ENCODE measurements at regions not wholly inside any gene's neighbourhood (a gene's known extent, or its start where the extent isn't known, plus 50 kb on each side); places are given as distances from the start of the nearest gene placed in this dataset.

GRCh38 chr11:39288011-39288410 is 2171.4 kb downstream of the LRRC4C start:
- DNase-seq = no peak

GRCh38 chr11:39268176-39268690 is 2191.2 kb downstream of the LRRC4C start:
- DNase-seq = no peak

- no peak for DNase-seq
These were observed 2203.8 kb downstream of the LRRC4C start for GRCh38 chr11:39255648-39256047.

DNA sequence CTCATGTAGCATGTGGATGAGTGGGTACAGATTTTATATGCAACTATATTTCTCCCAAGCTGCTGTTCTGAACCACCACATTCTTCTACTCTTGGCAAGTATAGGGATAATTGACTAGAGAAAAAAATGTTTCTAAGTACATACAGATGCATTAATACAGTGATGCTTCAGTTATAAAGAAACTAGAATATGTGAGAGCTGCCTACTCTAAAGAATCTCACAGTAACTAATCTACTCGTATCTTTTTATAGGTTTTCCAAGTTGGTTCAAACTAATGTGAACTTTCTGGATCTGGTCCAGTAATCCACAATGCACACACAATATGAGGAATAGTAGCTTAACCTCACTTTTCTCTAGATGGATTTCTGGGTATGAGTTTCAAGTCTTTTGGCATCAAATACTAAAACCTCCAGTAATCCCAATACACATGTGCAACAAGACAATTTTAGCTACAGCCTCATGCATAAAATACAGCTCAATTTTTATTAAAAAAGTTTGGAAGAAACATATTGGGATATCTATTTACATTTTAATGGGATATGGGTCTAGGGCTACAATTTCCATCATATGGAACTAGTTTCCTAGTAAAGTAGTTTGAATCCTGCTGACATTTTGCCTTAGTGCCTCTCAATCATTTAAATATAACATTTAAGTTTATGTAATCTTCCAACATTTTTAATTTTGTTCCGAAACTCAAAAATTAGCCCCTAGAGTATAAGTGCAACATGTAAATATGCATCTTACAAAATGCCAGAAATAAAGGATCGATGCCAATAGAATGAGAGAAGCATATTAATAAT is 2209.7 kb downstream of the LRRC4C start:
- no peak for DNase-seq

DNA sequence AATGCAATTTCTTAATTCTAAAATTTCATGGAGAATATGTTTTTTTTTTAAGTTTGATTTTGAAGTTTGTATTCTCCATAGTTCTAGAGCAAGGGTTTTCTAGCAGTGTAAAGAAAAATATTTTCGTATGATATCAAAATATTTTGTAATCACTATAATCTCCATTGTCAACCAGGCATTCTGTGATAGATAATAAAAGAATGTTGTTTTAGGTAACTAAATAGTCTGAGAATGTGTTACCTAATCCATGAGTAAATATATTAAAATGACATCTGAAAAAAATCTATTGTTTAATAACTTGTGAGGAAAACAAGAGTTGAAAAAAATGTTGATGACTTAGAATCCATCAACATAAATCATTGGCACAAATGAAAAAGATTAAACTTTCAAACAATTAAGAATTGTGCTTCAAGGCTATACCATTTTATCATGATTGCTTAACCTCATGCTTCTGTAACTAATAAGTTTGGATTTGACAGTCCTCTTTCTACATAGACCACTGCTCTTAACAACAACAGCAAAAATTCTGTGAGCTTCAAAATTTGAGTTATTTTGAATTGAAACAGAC is 2211.8 kb downstream of the LRRC4C start:
- no peak for DNase-seq

GRCh38 chr11:39239553-39239952 is 2219.9 kb downstream of the LRRC4C start:
- DNase-seq = no peak

DNA sequence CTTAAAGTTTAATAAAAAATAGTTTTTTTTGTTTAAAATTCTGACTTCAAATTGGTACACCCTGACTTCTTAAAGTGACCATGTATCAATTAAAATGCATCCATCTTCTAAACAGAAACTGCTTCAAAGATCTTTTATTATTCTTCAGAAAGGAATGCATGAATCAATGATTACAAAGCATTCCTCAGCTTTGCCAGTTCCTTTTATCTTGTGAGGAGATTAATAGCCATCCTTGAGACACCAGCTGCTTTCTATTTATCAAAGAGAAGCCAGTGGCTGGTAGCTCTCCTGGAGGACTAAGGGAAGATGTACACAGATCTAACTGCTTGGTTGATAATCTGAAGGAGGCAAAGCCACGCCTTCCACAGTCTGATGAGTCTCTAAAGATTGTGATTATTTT is 2222.5 kb downstream of the LRRC4C start:
- DNase-seq = no peak

GRCh38 chr11:39221550-39222138 is 2237.8 kb downstream of the LRRC4C start:
- no peak for DNase-seq

DNA sequence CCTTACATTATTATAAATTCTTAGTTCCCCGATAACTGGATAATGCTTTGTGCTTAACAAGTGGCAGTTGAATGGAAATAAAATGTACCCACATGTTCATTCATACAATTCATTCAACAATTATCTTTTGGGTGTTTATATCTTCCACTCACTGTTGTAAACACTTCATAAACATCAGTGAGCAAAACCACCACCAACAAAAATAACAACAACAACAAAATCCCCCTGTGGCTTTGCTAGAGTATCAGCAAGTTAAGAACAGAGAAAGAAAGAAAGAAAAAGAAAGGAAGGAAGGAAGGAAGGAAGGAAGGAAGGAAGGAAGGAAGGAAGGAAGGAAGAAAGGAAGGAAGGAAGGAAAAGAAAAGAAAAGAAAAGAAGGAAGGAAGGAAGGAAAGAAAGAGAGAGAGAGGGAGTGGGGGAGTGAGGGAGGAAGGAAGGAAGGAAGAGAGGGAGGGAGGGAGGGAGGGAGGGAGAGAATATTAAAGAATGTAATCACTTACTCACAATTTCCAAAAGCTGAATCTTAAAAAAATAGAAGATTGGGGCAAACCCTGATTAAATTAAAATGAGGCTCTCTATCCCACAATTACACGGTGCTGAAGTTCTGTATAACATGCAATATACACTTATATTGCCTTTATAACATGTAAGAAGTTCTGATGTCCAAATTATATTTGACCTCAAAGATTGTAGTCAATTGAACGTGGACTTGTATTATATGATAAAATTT is 2238.8 kb downstream of the LRRC4C start:
- DNase-seq = no peak

- no peak for DNase-seq
These were observed 2239.4 kb downstream of the LRRC4C start for GRCh38 chr11:39220069-39220468.

- peak; percentile 95 for DNase-seq
These were observed 2249.5 kb downstream of the LRRC4C start for GRCh38 chr11:39209981-39210380.

DNA sequence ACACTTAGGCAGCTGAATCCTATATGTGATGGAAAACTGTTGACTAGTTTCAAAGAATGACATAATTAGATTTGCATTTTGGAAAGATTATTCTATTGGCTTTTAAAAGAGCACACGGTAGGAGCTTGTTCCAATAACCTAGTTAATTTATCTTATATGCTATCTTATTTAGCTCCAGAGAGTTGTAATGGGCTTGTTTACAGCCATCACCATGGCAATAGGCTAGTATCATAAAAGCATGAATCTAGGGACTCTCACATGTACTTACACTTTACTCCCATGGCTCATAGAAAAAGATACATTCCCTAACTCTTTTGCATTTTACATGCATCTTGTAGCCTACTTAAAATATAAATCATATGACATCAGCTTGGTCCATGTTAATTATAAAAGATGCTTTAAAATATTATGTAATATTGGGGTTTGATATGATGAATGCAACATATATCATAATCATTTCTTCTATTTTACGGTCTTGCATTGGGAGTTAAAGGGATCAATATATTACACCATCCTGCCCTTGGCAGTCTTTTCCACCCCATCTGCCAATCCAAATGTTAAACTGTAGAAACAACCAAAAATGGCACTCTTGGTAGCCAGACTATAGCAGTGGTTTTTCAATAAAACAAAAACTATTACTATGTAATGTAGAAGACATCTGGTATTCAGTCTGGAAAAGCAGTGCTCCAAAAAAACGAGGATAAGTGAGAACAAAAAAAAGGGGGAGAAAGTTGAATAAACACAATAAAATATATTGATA is 2254.0 kb downstream of the LRRC4C start:
- peak; percentile 17 for DNase-seq

- DNase-seq = no peak
These were observed 2266.8 kb downstream of the LRRC4C start for GRCh38 chr11:39192671-39193070.

- no peak for DNase-seq
These were observed 2268.7 kb downstream of the LRRC4C start for GRCh38 chr11:39190751-39191150.

- no peak for DNase-seq
These were observed 2281.8 kb downstream of the LRRC4C start for GRCh38 chr11:39177678-39178077.

DNA sequence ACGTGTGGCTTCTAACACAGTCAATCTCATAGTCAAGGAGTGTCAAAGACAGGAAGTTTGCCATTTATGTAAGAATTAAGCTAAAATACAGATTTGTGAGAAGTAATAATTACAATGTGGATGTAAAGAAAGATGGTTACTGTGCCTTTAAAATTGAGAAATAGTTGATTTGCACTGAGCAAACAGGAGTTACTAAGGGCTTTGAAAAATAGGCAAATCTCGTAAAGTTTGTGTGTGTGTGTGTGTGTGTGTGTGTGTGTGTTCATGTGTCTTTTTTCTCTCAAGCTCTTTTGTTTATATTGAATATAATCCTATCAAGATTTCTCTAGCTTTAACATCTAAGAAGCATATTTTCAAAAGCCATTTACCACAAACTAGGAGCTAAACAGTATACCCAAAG is 2284.5 kb downstream of the LRRC4C start:
- no peak for DNase-seq

- no peak for DNase-seq
These were observed 2285.3 kb downstream of the LRRC4C start for GRCh38 chr11:39174196-39174595.

GRCh38 chr11:39165021-39165420 is 2294.4 kb downstream of the LRRC4C start:
- DNase-seq = no peak

DNA sequence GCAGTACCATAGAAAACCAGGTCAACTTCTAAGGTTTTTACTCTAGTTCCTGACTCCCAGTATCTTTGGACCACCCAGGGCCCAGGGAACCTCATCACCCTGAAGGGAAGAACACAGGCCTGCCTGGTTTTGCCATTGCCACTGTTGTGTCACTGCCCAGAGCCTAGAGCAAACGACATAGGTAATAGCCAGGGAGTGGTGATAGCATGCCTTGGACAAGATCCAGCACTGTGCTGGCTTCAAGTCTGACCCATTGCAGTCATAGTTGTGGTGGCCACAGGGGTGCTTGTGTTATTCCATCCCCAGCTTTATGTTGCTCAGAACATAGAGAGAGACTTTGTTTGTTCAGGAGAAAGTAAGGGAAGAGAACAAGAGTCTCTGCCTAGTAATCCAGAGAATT is 2310.2 kb downstream of the LRRC4C start:
- no peak for DNase-seq

DNA sequence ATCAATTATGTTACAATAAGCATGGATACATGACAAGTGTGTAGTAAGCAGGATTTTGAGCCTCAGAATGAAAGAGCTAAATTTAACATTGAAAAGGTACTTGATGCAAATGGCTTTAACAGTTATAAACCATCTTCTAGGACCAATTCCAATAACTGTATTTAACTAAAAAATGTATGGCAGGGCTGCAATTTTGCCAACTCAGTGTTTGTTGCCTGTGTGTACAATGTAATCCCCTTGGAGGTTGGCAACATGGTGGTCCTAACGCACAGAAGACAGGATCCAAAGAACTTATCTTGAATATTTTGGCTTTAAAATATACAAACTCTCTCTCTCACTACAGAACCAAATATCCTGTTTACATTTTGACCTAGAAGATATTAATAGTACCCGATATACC is 2314.1 kb downstream of the LRRC4C start:
- peak; percentile 38 for DNase-seq

- DNase-seq = peak; percentile 89
These were observed 2314.9 kb downstream of the LRRC4C start for GRCh38 chr11:39144351-39145130.

GRCh38 chr11:39139581-39139980 is 2319.9 kb downstream of the LRRC4C start:
- DNase-seq = no peak

Data from NCI-H446 treated with DMSO at 0.1 percent for 48 hours (cell line).